GM23338 (cell line): ENCODE measurements at regions not wholly inside any gene's neighbourhood (a gene's known extent, or its start where the extent isn't known, plus 50 kb on each side); places are given as distances from the start of the nearest gene placed in this dataset.

Experiments used
- CREB1 ChIP-seq: fragments of 250-450 bp; sonication (Bioruptor Pico); IDR thresholded peaks from 2 replicates; pipeline ENCODE4 v1.5.0; 2020; ENCODE audit warnings: low read depth, mild to moderate bottlenecking, moderate library complexity
- EZH2 ChIP-seq: fragments of 200-600 bp; sonication (generic); IDR thresholded peaks from one replicate; pipeline ENCODE4 v1.8.0; 2017; ENCODE audit warnings: antibody characterized with exemption, mild to moderate bottlenecking, low read depth; ENCODE audit not compliant: unreplicated experiment
- EZH2phosphoT487 ChIP-seq: fragments of 200-600 bp; sonication (generic); IDR thresholded peaks from one replicate; pipeline ENCODE4 v1.8.1; 2018; ENCODE audit warnings: antibody characterized with exemption; ENCODE audit not compliant: unreplicated experiment
- JUNB ChIP-seq: IDR thresholded peaks from one replicate; pipeline ENCODE4 v1.6.1; 2016; ENCODE audit warnings: antibody characterized with exemption; ENCODE audit not compliant: unreplicated experiment
- POLR2AphosphoS5 ChIP-seq: IDR thresholded peaks from 2 replicates; pipeline ENCODE4 v1.6.1; 2016; ENCODE audit warnings: antibody characterized with exemption, low read depth
- STAT1 ChIP-seq: IDR thresholded peaks from one replicate; pipeline ENCODE4 v1.6.1; 2016; ENCODE audit warnings: antibody characterized with exemption; ENCODE audit not compliant: unreplicated experiment
- ZNF114 ChIP-seq: fragments of 250-450 bp; sonication (Bioruptor Pico); IDR thresholded peaks from 2 replicates; pipeline ENCODE4 v1.5.0; 2020; ENCODE audit warnings: mild to moderate bottlenecking, moderate library complexity
- ZNF331 ChIP-seq: fragments of 250-450 bp; sonication (Bioruptor Pico); IDR thresholded peaks from 2 replicates; pipeline ENCODE4 v1.5.0; 2020; ENCODE audit warnings: low read depth, mild to moderate bottlenecking, moderate library complexity
- TF ChIP-seq, protein P1 (sequence below), 2 experiments: fragments of 200-600 bp in 1 of 2; sonication (generic) in 1 of 2; conservative IDR thresholded peaks; 2 replicates each; pipeline versions ENCODE4 v1.5.1 to v1.6.1; 2016 to 2017; ENCODE audit warnings: antibody characterized with exemption in 2 of 2, low read depth in 2 of 2, mild to moderate bottlenecking in 2 of 2, moderate library complexity in 1 of 2
- TF ChIP-seq, protein P2 (sequence below): IDR thresholded peaks from one replicate; pipeline ENCODE4 v1.6.1; 2018; ENCODE audit warnings: antibody characterized with exemption; ENCODE audit not compliant: unreplicated experiment
- TF ChIP-seq, protein P3 (sequence below): IDR thresholded peaks from 2 replicates; pipeline ENCODE4 v1.6.1; 2016; ENCODE audit warnings: antibody characterized with exemption

DNA sequence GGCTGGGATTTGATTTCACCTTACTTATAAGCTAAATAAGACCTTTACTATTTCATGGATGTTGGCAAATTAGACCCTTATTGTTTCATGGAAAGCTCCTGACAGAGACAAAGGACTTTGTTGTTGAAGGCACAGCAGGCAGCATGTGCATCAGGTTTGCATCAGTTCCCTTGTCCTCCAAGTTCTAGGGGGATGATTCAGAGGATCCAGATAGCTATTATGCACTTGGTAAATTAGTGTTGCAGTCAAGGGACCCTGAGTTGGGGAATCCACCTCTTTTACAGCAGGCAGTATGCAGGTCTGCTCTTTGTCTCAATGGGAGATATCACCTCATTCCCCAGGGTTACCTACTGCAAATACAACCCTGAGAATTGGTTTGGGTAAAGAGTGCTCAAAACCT is 131.4 kb upstream of the IGSF10 start:
- no peak for TF ChIP-seq EZH2
- no peak for TF ChIP-seq ZNF331 (CRISPR knock-in tag)
- TF ChIP-seq, protein P1, sequence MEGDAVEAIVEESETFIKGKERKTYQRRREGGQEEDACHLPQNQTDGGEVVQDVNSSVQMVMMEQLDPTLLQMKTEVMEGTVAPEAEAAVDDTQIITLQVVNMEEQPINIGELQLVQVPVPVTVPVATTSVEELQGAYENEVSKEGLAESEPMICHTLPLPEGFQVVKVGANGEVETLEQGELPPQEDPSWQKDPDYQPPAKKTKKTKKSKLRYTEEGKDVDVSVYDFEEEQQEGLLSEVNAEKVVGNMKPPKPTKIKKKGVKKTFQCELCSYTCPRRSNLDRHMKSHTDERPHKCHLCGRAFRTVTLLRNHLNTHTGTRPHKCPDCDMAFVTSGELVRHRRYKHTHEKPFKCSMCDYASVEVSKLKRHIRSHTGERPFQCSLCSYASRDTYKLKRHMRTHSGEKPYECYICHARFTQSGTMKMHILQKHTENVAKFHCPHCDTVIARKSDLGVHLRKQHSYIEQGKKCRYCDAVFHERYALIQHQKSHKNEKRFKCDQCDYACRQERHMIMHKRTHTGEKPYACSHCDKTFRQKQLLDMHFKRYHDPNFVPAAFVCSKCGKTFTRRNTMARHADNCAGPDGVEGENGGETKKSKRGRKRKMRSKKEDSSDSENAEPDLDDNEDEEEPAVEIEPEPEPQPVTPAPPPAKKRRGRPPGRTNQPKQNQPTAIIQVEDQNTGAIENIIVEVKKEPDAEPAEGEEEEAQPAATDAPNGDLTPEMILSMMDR (conservative IDR thresholded peaks at IDR 0.05; ENCODE audit: low read depth in 2 of 2), result no peak
- TF ChIP-seq JUNB, result no peak
- TF ChIP-seq POLR2AphosphoS5, result no peak
- TF ChIP-seq, protein P2, sequence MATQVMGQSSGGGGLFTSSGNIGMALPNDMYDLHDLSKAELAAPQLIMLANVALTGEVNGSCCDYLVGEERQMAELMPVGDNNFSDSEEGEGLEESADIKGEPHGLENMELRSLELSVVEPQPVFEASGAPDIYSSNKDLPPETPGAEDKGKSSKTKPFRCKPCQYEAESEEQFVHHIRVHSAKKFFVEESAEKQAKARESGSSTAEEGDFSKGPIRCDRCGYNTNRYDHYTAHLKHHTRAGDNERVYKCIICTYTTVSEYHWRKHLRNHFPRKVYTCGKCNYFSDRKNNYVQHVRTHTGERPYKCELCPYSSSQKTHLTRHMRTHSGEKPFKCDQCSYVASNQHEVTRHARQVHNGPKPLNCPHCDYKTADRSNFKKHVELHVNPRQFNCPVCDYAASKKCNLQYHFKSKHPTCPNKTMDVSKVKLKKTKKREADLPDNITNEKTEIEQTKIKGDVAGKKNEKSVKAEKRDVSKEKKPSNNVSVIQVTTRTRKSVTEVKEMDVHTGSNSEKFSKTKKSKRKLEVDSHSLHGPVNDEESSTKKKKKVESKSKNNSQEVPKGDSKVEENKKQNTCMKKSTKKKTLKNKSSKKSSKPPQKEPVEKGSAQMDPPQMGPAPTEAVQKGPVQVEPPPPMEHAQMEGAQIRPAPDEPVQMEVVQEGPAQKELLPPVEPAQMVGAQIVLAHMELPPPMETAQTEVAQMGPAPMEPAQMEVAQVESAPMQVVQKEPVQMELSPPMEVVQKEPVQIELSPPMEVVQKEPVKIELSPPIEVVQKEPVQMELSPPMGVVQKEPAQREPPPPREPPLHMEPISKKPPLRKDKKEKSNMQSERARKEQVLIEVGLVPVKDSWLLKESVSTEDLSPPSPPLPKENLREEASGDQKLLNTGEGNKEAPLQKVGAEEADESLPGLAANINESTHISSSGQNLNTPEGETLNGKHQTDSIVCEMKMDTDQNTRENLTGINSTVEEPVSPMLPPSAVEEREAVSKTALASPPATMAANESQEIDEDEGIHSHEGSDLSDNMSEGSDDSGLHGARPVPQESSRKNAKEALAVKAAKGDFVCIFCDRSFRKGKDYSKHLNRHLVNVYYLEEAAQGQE, result no peak
- no peak for TF ChIP-seq EZH2phosphoT487
- TF ChIP-seq ZNF114 (CRISPR knock-in tag), result no peak
- no peak for TF ChIP-seq CREB1 (CRISPR knock-in tag)
- TF ChIP-seq, protein P3, sequence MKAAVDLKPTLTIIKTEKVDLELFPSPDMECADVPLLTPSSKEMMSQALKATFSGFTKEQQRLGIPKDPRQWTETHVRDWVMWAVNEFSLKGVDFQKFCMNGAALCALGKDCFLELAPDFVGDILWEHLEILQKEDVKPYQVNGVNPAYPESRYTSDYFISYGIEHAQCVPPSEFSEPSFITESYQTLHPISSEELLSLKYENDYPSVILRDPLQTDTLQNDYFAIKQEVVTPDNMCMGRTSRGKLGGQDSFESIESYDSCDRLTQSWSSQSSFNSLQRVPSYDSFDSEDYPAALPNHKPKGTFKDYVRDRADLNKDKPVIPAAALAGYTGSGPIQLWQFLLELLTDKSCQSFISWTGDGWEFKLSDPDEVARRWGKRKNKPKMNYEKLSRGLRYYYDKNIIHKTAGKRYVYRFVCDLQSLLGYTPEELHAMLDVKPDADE, result no peak
- TF ChIP-seq STAT1, result no peak
